ENCODE measurements at regions not wholly inside any gene's neighbourhood (a gene's known extent, or its start where the extent isn't known, plus 50 kb on each side); places are given as distances from the start of the nearest gene placed in this dataset.

- no peak for DNase-seq
These were observed 219.0 kb upstream of the MEOX2 start for GRCh38 chr7:15905251-15906040.

- no peak for DNase-seq
These were observed 204.8 kb upstream of the MEOX2 start for GRCh38 chr7:15891151-15891881.

- no peak for DNase-seq
These were observed 203.0 kb upstream of the MEOX2 start for GRCh38 chr7:15889507-15889906.

- no peak for DNase-seq
These were observed 201.6 kb upstream of the MEOX2 start for GRCh38 chr7:15888090-15888489.

- no peak for DNase-seq
These were observed 200.1 kb upstream of the MEOX2 start for GRCh38 chr7:15886626-15887025.

- DNase-seq: no peak
These were observed 199.2 kb upstream of the MEOX2 start for GRCh38 chr7:15885678-15886077.

- DNase-seq: no peak
These were observed 188.3 kb upstream of the MEOX2 start for GRCh38 chr7:15874774-15875173.

- no peak for DNase-seq
These were observed 183.9 kb upstream of the MEOX2 start for GRCh38 chr7:15870347-15870746.

GRCh38 chr7:15867441-15867840 lies 181.0 kb upstream of the MEOX2 start:
- DNase-seq: no peak

- DNase-seq: no peak
These were observed 180.3 kb upstream of the MEOX2 start for GRCh38 chr7:15866753-15867152.

GRCh38 chr7:15864626-15864991 lies 178.1 kb upstream of the MEOX2 start:
- no peak for DNase-seq

GRCh38 chr7:15863951-15864625 lies 177.6 kb upstream of the MEOX2 start:
- DNase-seq: no peak

- no peak for DNase-seq
These were observed 176.3 kb upstream of the MEOX2 start for GRCh38 chr7:15862781-15863165.

GRCh38 chr7:15862016-15862780 lies 175.7 kb upstream of the MEOX2 start:
- no peak for DNase-seq

- DNase-seq: no peak
These were observed 173.9 kb upstream of the MEOX2 start for GRCh38 chr7:15860264-15860949.

- DNase-seq: no peak
These were observed 170.5 kb upstream of the MEOX2 start for GRCh38 chr7:15857026-15857425.

GRCh38 chr7:15856311-15856710 lies 169.8 kb upstream of the MEOX2 start:
- DNase-seq: no peak

GRCh38 chr7:15855525-15856109 lies 169.1 kb upstream of the MEOX2 start:
- no peak for DNase-seq

GRCh38 chr7:15854841-15855524 lies 168.5 kb upstream of the MEOX2 start:
- DNase-seq: no peak

- DNase-seq: no peak
These were observed 167.5 kb upstream of the MEOX2 start for GRCh38 chr7:15853832-15854470.

GRCh38 chr7:15851201-15851600 lies 164.7 kb upstream of the MEOX2 start:
- DNase-seq: no peak
